Trophoblast cell (in vitro differentiated cells and primary cell): ENCODE measurements at regions not wholly inside any gene's neighbourhood (a gene's known extent, or its start where the extent isn't known, plus 50 kb on each side); places are given as distances from the start of the nearest gene placed in this dataset.

Source experiments
- DNase-seq, 2 donors: peaks; one replicate each; pipeline ENCODE4 v3.0.0-alpha.2; 2016
- H2AFZ ChIP-seq: 2 replicates; pipeline ENCODE4 v1.6.1; 2013; ENCODE audit warnings: low read length, moderate library complexity, mild to moderate bottlenecking; ENCODE audit not compliant: insufficient read depth, poor library complexity
- H2AK5ac ChIP-seq: 2 replicates; pipeline ENCODE4 v1.6.1; 2013; ENCODE audit warnings: mild to moderate bottlenecking, low read length
- H2BK120ac ChIP-seq: 2 replicates; pipeline ENCODE4 v1.6.1; 2013; ENCODE audit warnings: low read length, mild to moderate bottlenecking, moderate library complexity; ENCODE audit not compliant: insufficient read depth, poor library complexity
- H2BK12ac ChIP-seq: 2 replicates; pipeline ENCODE4 v1.6.1; 2013; ENCODE audit warnings: mild to moderate bottlenecking, low read length, moderate library complexity
- H2BK5ac ChIP-seq: 2 replicates; pipeline ENCODE4 v1.6.1; 2013; ENCODE audit warnings: low read length, low read depth, moderate library complexity, mild to moderate bottlenecking; ENCODE audit not compliant: poor library complexity
- H3K14ac ChIP-seq: 2 replicates; pipeline ENCODE4 v1.6.1; 2013; ENCODE audit warnings: mild to moderate bottlenecking, low read length
- H3K18ac ChIP-seq: 2 replicates; pipeline ENCODE4 v1.6.1; 2013; ENCODE audit warnings: mild to moderate bottlenecking, low read length
- H3K23ac ChIP-seq: 2 replicates; pipeline ENCODE4 v1.6.1; 2013; ENCODE audit warnings: low read length
- H3K27ac ChIP-seq: 2 replicates; pipeline ENCODE4 v1.5.1; 2013; ENCODE audit warnings: low read depth, mild to moderate bottlenecking, inconsistent platforms, low read length, moderate library complexity
- H3K27me3 ChIP-seq: 2 replicates; pipeline ENCODE4 v1.6.1; 2013; ENCODE audit warnings: inconsistent platforms, mild to moderate bottlenecking, low read length, moderate library complexity; ENCODE audit not compliant: insufficient read depth
- H3K36me3 ChIP-seq, 2 experiments: 1 replicate in 1 of 2; 2 replicates in 1 of 2; pipeline ENCODE4 v1.6.1; 2013; ENCODE audit warnings: low read length in 2 of 2, mild to moderate bottlenecking in 2 of 2, moderate library complexity in 1 of 2; ENCODE audit not compliant: insufficient read depth in 2 of 2, control insufficient read depth in 1 of 2
- H3K4ac ChIP-seq: 2 replicates; pipeline ENCODE4 v1.6.1; 2013; ENCODE audit warnings: low read depth, mild to moderate bottlenecking, low read length, moderate library complexity
- H3K4me1 ChIP-seq, 2 experiments: 1 replicate in 1 of 2; 2 replicates in 1 of 2; pipeline ENCODE4 v1.6.1; 2013; ENCODE audit warnings: low read length in 2 of 2, mild to moderate bottlenecking in 2 of 2, moderate library complexity in 1 of 2; ENCODE audit not compliant: insufficient read depth in 2 of 2, control insufficient read depth in 1 of 2
- H3K4me2 ChIP-seq: 2 replicates; pipeline ENCODE4 v1.6.1; 2013; ENCODE audit warnings: inconsistent platforms, mild to moderate bottlenecking, low read length, moderate library complexity
- H3K4me3 ChIP-seq: 2 replicates; pipeline ENCODE4 v1.5.1; 2013; ENCODE audit warnings: mild to moderate bottlenecking, low read depth, low read length, inconsistent platforms
- H3K79me1 ChIP-seq: one replicate; pipeline ENCODE4 v1.6.1; 2013; ENCODE audit warnings: low read length
- H3K79me2 ChIP-seq: 2 replicates; pipeline ENCODE4 v1.6.1; 2013; ENCODE audit warnings: low read length, mild to moderate bottlenecking; ENCODE audit not compliant: control insufficient read depth, insufficient read depth, poor library complexity
- H3K9ac ChIP-seq: 2 replicates; pipeline ENCODE4 v1.6.1; 2013; ENCODE audit warnings: mild to moderate bottlenecking, low read length
- H3K9me3 ChIP-seq: 2 replicates; pipeline ENCODE4 v1.6.1; 2013; ENCODE audit warnings: low read depth, mild to moderate bottlenecking, control low read depth, inconsistent platforms, low read length; ENCODE audit not compliant: insufficient read depth
- H4K12ac ChIP-seq: 2 replicates; pipeline ENCODE4 v1.6.1; 2013; ENCODE audit warnings: low read depth, mild to moderate bottlenecking, low read length, moderate library complexity
- H4K8ac ChIP-seq: 2 replicates; pipeline ENCODE4 v1.6.1; 2013; ENCODE audit warnings: low read depth, mild to moderate bottlenecking, low read length, moderate library complexity
- H4K91ac ChIP-seq: one replicate; pipeline ENCODE4 v1.6.1; 2013; ENCODE audit warnings: low read depth, mild to moderate bottlenecking, low read length, moderate library complexity
- WGBS: extraction: QIAGEN DNeasy Blood & Tissue Kit; methylation state at CpG from one replicate; pipeline ENCODE4 v1.1.7; 2013; ENCODE audit warnings: missing lambda C conversion rate; ENCODE audit not compliant: insufficient read length, insufficient coverage; ENCODE audit errors: extremely low coverage; 5-methylcytosine and 5-hydroxymethylcytosine counted together

- Histone ChIP-seq H2BK120ac (no peak overlapping the region), H4K91ac (no peak overlapping the region), H2AK5ac (no peak overlapping the region), H3K27me3 (no peaks in the 10 kb centered on the region), H3K79me1 (peaks cover 8% of the 10 kb centered on the region), H3K14ac (no peak overlapping the region), H3K4me3 (no peak overlapping the region), H3K23ac (no peak overlapping the region), H4K12ac (no peak overlapping the region), H3K18ac (no peak overlapping the region), H4K8ac (no peak overlapping the region), H3K9me3 (no peaks in the 10 kb centered on the region), H3K36me3 (no peaks in the 10 kb centered on the region), H2BK12ac (no peak overlapping the region), H3K27ac (no peak overlapping the region), H3K4ac (no peak overlapping the region), H3K4me1 (peaks cover 5 to 11% of the 10 kb centered on the region in 2 experiments), H2BK5ac (no peak overlapping the region), H3K4me2 (no peak overlapping the region), H3K9ac (no peak overlapping the region), H3K79me2 (no peaks in the 10 kb centered on the region), H2AFZ (no peak overlapping the region)
- no CpG with 5 or more reads among the region's 5 CpGs for WGBS
- DNase-seq: no peak
These were observed 460.2 kb upstream of the BTBD3 start for GRCh38 chr20:11457488-11457887.

GRCh38 chr20:11459090-11459890 is 458.4 kb upstream of the BTBD3 start:
- H4K8ac ChIP-seq: no peak overlapping the region
- H3K4me3 ChIP-seq: no peak overlapping the region
- H2AK5ac ChIP-seq: no peak overlapping the region
- no peak overlapping the region for H4K12ac ChIP-seq
- no peak overlapping the region for H3K4me2 ChIP-seq
- no CpG with 5 or more reads among the region's 2 CpGs for WGBS
- no peak for DNase-seq
- peaks cover 5 to 6% of the 10 kb centered on the region in 2 experiments for H3K4me1 ChIP-seq
- H2BK120ac ChIP-seq: no peak overlapping the region
- H3K79me1 ChIP-seq: peaks cover 8% of the 10 kb centered on the region
- H3K9ac ChIP-seq: no peak overlapping the region
- H2BK5ac ChIP-seq: no peak overlapping the region
- no peak overlapping the region for H3K4ac ChIP-seq
- H4K91ac ChIP-seq: no peak overlapping the region
- H3K9me3 ChIP-seq: no peaks in the 10 kb centered on the region
- H3K36me3 ChIP-seq: no peaks in the 10 kb centered on the region
- no peaks in the 10 kb centered on the region for H3K27me3 ChIP-seq
- no peaks in the 10 kb centered on the region for H3K79me2 ChIP-seq
- no peak overlapping the region for H3K27ac ChIP-seq
- no peak overlapping the region for H3K23ac ChIP-seq
- no peak overlapping the region for H2BK12ac ChIP-seq
- H3K14ac ChIP-seq: no peak overlapping the region
- H2AFZ ChIP-seq: no peak overlapping the region
- H3K18ac ChIP-seq: no peak overlapping the region

GRCh38 chr20:11467436-11467835 is 450.3 kb upstream of the BTBD3 start:
- no peak overlapping the region for H3K23ac ChIP-seq
- H2AFZ ChIP-seq: no peak overlapping the region
- H3K27ac ChIP-seq: no peak overlapping the region
- no peak overlapping the region for H3K14ac ChIP-seq
- H3K4me3 ChIP-seq: no peak overlapping the region
- no peak overlapping the region for H3K4me2 ChIP-seq
- H3K9me3 ChIP-seq: no peaks in the 10 kb centered on the region
- no peak overlapping the region for H2BK5ac ChIP-seq
- H3K4me1 ChIP-seq: no peaks in the 10 kb centered on the region
- no peak overlapping the region for H3K9ac ChIP-seq
- H3K27me3 ChIP-seq: no peaks in the 10 kb centered on the region
- H4K8ac ChIP-seq: no peak overlapping the region
- H3K79me1 ChIP-seq: no peaks in the 10 kb centered on the region
- DNase-seq: no peak
- H3K4ac ChIP-seq: no peak overlapping the region
- H3K79me2 ChIP-seq: no peaks in the 10 kb centered on the region
- no peak overlapping the region for H4K91ac ChIP-seq
- no peaks in the 10 kb centered on the region for H3K36me3 ChIP-seq
- H2BK120ac ChIP-seq: no peak overlapping the region
- H4K12ac ChIP-seq: no peak overlapping the region
- H3K18ac ChIP-seq: no peak overlapping the region
- no peak overlapping the region for H2BK12ac ChIP-seq
- no peak overlapping the region for H2AK5ac ChIP-seq

- H3K18ac ChIP-seq: no peak overlapping the region
- no peaks in the 10 kb centered on the region for H3K9me3 ChIP-seq
- H3K27me3 ChIP-seq: no peaks in the 10 kb centered on the region
- no peak overlapping the region for H3K27ac ChIP-seq
- no peak overlapping the region for H4K8ac ChIP-seq
- H2BK12ac ChIP-seq: no peak overlapping the region
- no peak overlapping the region for H2BK5ac ChIP-seq
- no peak overlapping the region for H3K14ac ChIP-seq
- H3K36me3 ChIP-seq: no peaks in the 10 kb centered on the region
- H3K79me2 ChIP-seq: no peaks in the 10 kb centered on the region
- H2AFZ ChIP-seq: no peak overlapping the region
- no peak overlapping the region for H2AK5ac ChIP-seq
- H3K9ac ChIP-seq: no peak overlapping the region
- no peak overlapping the region for H2BK120ac ChIP-seq
- H3K79me1 ChIP-seq: no peaks in the 10 kb centered on the region
- H4K12ac ChIP-seq: no peak overlapping the region
- no peak for DNase-seq
- no peak overlapping the region for H4K91ac ChIP-seq
- WGBS: no CpG with 5 or more reads among the region's 2 CpGs
- H3K23ac ChIP-seq: no peak overlapping the region
- H3K4me3 ChIP-seq: no peak overlapping the region
- no peaks in the 10 kb centered on the region for H3K4me1 ChIP-seq
- no peak overlapping the region for H3K4ac ChIP-seq
- no peak overlapping the region for H3K4me2 ChIP-seq
These were observed 448.8 kb upstream of the BTBD3 start for GRCh38 chr20:11468880-11469279.
